A673 (cell line): ENCODE measurements at regions not wholly inside any gene's neighbourhood (a gene's known extent, or its start where the extent isn't known, plus 50 kb on each side); places are given as distances from the start of the nearest gene placed in this dataset.

ENCODE experiments used
- BruUV-seq: library from RNA; stranded (reverse); fragments of 400-500 nt; replicated peaks from 2 replicates; lab custom pipeline; 2021; lab: Mats Ljungman, UMichigan
- CTCF ChIA-PET: fragments of 300-600 bp; sonication (Branson Sonifier 250); formaldehyde crosslinking; loops from one replicate; lab custom pipeline; 2022; ENCODE audit warnings: antibody characterized with exemption; lab: Charles Lee
- POLR2A ChIA-PET: fragments of 300-600 bp; sonication (Branson Sonifier 250); formaldehyde crosslinking; loops from one replicate; lab custom pipeline; 2022; ENCODE audit warnings: antibody characterized with exemption; ENCODE audit not compliant: low non-redundant PET; lab: Charles Lee
- DNase-seq: peaks from one replicate; pipeline ENCODE4 v3.0.0-alpha.2; 2015; ENCODE audit warnings: low spot score
- H3K27ac ChIP-seq: fragments of 200-600 bp; sonication (generic); 2 replicates; pipeline ENCODE4 v1.5.1; 2016; ENCODE audit warnings: mixed run types, low read depth, mild to moderate bottlenecking, mixed read lengths, antibody characterized with exemption, low read length; ENCODE audit not compliant: poor library complexity, severe bottlenecking
- H3K27me3 ChIP-seq: fragments of 200-600 bp; sonication (generic); replicated peaks from 2 replicates; pipeline ENCODE4 v1.6.1; 2017; ENCODE audit warnings: mixed run types, low read depth, mild to moderate bottlenecking, mixed read lengths, antibody characterized with exemption, low read length; ENCODE audit not compliant: insufficient read depth, poor library complexity
- H3K36me3 ChIP-seq: fragments of 200-600 bp; sonication (generic); 2 replicates; pipeline ENCODE4 v1.6.1; 2016; ENCODE audit warnings: mixed run types, mild to moderate bottlenecking, mixed read lengths, antibody characterized with exemption, low read length; ENCODE audit not compliant: insufficient read depth, poor library complexity, severe bottlenecking
- H3K4me1 ChIP-seq: fragments of 200-600 bp; sonication (generic); 2 replicates; pipeline ENCODE4 v1.6.1; 2017; ENCODE audit warnings: mixed run types, mild to moderate bottlenecking, mixed read lengths, antibody characterized with exemption, low read length; ENCODE audit not compliant: insufficient read depth, poor library complexity, severe bottlenecking
- H3K4me3 ChIP-seq: fragments of 200-600 bp; sonication (generic); 2 replicates; pipeline ENCODE4 v1.5.1; 2016; ENCODE audit warnings: low read depth, mixed run types, mild to moderate bottlenecking, mixed read lengths, low read length; ENCODE audit not compliant: poor library complexity, severe bottlenecking
- H3K9me3 ChIP-seq: fragments of 200-600 bp; sonication (generic); 2 replicates; pipeline ENCODE4 v1.6.1; 2016; ENCODE audit warnings: mixed run types, low read depth, mild to moderate bottlenecking, mixed read lengths, antibody characterized with exemption, low read length; ENCODE audit not compliant: poor library complexity, severe bottlenecking
- EZH2 ChIP-seq: fragments of 200-600 bp; sonication (generic); IDR thresholded peaks from 2 replicates; pipeline ENCODE4 v1.6.1; 2017; ENCODE audit warnings: borderline replicate concordance, low read depth, mild to moderate bottlenecking, mixed read lengths, antibody characterized with exemption, low read length; ENCODE audit not compliant: poor library complexity, severe bottlenecking
- intact Hi-C: fragments of 100-400 bp; cut with micrococcal nuclease; formaldehyde crosslinking; loops from one replicate; pipeline ENCODE4 v1.10.0; 2022; ENCODE audit not compliant: unreplicated experiment
- TF ChIP-seq, protein P1 (sequence below): fragments of 300-800, 200-600 bp; sonication (generic); conservative IDR thresholded peaks from 2 replicates; pipeline ENCODE4 v1.5.1; 2017; ENCODE audit warnings: low read depth, mild to moderate bottlenecking, antibody characterized with exemption, low read length, moderate library complexity, mixed read lengths

DNA sequence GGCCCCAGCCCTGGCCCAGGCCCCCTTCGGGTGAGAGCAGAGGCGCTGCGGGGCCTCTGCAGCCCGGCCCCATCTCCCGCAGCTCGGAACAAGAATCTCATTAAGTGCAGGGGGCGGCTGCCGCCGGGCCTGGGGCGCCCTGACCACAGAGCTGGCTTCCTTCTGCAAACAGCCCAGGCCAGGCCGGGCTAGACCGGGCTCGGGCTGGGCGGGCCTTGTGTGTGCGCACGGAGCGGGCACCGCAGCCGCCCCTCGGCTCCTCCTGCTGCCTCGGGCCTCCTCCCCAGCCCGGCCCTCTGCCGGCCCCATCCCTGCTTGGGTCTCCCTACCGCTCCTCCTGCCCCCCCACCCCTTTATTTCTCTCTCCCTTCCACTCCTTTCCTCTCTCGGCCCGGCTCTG, 83.3 kb downstream of the EFNB1 start:
- Histone ChIP-seq H3K36me3 (no peaks in the 10 kb centered on the region), H3K9me3 (no peaks in the 10 kb centered on the region), H3K4me1 (peaks cover 6% of the 10 kb centered on the region), H3K4me3 (no peak overlapping the region), H3K27ac (no peak overlapping the region), H3K27me3 (no peaks in the 10 kb centered on the region)
- ChIA-PET POLR2A (no interaction called here), CTCF (no interaction called here)
- DNase-seq: no peak
- BruUV-seq: no TSS peak
- intact Hi-C loops: no loop called here
- TF ChIP-seq EZH2: no peak
- TF ChIP-seq, protein P1, sequence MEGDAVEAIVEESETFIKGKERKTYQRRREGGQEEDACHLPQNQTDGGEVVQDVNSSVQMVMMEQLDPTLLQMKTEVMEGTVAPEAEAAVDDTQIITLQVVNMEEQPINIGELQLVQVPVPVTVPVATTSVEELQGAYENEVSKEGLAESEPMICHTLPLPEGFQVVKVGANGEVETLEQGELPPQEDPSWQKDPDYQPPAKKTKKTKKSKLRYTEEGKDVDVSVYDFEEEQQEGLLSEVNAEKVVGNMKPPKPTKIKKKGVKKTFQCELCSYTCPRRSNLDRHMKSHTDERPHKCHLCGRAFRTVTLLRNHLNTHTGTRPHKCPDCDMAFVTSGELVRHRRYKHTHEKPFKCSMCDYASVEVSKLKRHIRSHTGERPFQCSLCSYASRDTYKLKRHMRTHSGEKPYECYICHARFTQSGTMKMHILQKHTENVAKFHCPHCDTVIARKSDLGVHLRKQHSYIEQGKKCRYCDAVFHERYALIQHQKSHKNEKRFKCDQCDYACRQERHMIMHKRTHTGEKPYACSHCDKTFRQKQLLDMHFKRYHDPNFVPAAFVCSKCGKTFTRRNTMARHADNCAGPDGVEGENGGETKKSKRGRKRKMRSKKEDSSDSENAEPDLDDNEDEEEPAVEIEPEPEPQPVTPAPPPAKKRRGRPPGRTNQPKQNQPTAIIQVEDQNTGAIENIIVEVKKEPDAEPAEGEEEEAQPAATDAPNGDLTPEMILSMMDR: no peak

DNA sequence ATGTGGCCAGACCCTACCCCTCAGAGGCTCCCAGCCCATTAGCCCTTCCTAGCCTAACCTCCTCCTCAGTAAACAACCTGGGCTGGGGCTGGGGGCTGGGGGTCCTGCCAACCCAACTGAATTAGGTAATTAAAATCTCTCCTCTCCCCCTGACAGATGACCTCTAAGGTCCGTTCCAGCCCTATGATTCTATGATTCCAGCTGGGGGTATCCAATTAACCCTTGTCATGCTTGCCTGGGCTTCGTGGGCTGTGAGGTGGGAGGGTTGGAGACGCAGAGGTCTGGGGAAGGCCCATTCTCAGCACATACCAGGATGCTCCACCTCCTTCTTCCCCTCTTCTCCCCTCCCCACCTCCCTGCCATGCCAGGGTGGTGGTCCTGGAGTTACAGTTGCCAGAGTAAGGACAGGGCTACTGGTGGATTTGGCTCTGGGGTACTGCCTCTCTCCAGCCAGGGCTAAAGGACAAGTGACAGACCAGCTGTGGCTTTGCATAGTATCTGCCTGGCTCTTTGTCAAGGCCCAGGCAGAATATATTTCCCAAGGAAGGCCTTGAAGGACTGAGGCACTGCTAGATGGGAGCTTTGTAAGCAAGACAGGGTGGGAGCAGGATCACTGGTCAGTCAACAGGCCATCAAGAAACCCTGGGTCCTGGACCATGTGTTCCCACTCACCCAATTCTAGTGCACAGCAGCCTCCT, 82.1 kb downstream of the EFNB1 start:
- no TSS peak for BruUV-seq
- Histone ChIP-seq H3K27ac (no peak overlapping the region), H3K4me3 (no peak overlapping the region), H3K27me3 (no peaks in the 10 kb centered on the region), H3K4me1 (peaks cover 6% of the 10 kb centered on the region), H3K9me3 (no peaks in the 10 kb centered on the region), H3K36me3 (no peaks in the 10 kb centered on the region)
- CTCF ChIA-PET: no interaction called here
- POLR2A ChIA-PET: no interaction called here
- DNase-seq: no peak
- intact Hi-C loops: no loop called here
- TF ChIP-seq, protein P1: no peak
- TF ChIP-seq EZH2: no peak

DNA sequence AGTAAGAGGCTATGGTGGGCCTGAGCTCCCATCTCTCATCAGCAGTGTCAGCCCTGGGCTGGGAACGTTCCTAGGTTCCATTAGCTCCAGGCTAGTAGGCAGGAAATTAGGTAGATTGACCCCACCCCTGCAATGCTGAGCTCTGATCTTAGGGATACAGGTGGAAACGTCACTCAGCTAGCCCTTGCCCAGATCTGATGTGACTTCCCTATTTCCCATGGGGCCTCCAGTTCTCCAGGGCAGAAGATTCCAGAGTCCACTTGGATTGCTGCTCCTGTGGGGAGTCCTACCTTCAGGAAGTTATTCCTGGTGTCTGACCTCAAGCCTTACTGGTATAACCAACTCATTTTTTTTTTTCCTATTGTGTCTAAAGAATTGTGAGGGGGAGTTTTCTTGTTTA, 81.1 kb downstream of the EFNB1 start:
- BruUV-seq: no TSS peak
- no peak for TF ChIP-seq EZH2
- TF ChIP-seq, protein P1: no peak
- no peak for DNase-seq
- ChIA-PET CTCF (no interaction called here), POLR2A (interaction anchor here (0.7 kb wide), 1 partner anchor 25 kb away, joined by 3 read pairs; no protein-coding TSS in a partner anchor)
- no peaks in the 10 kb centered on the region for H3K27me3 ChIP-seq
- H3K4me1 ChIP-seq: peaks cover 6% of the 10 kb centered on the region
- H3K9me3 ChIP-seq: no peaks in the 10 kb centered on the region
- intact Hi-C loops: no loop called here
- no peak overlapping the region for H3K27ac ChIP-seq
- no peak overlapping the region for H3K4me3 ChIP-seq
- no peaks in the 10 kb centered on the region for H3K36me3 ChIP-seq
